ENCODE measurements at regions not wholly inside any gene's neighbourhood (a gene's known extent, or its start where the extent isn't known, plus 50 kb on each side); places are given as distances from the start of the nearest gene placed in this dataset.

DNA sequence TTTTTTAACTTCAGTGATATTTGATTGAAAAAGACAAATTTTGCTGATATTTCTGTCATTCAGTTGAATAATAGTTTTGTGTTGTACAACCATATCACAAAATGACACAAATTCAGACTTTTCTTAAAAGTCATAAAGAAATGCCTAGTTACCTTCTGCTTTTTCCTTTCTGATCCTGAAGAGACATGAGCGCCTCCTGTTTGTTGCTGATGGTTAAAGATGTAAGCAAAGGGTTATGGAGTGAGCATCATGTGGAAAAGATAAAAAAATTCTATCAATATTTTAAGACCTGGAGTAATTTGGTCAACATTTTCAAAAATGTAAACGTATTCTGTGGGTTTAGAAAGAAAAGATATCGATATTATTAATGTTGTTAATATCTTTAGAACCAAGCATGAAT lies 669.9 kb upstream of the NR3C2 start:
- Histone ChIP-seq H3K36me3 (ENCODE audit: insufficient read depth, low read length) (no peaks in the 10 kb centered on the region), H2AFZ (ENCODE audit: low read depth, low read length) (no peak overlapping the region), H4K20me1 (ENCODE audit: insufficient read depth, low read length) (no peaks in the 10 kb centered on the region), H3K9me3 (ENCODE audit: insufficient read depth, low read length, severe bottlenecking) (no peaks in the 10 kb centered on the region), H3K4me3 (ENCODE audit: low read depth in 1 of 2, low read length in 2 of 2) (no peak overlapping the region), H3K27me3 (ENCODE audit: insufficient read depth, low read length, poor library complexity) (no peaks in the 10 kb centered on the region), H3K79me2 (ENCODE audit: insufficient read depth, low read length) (no peaks in the 10 kb centered on the region), H3K4me2 (ENCODE audit: insufficient read depth, low read length) (no peak overlapping the region), H3K9ac (ENCODE audit: low read depth, low read length) (no peak overlapping the region), H3K4me1 (ENCODE audit: insufficient read depth, low read length) (no peaks in the 10 kb centered on the region), H3K27ac (ENCODE audit: low read length) (no peak overlapping the region)
- TF ChIP-seq, protein P1, sequence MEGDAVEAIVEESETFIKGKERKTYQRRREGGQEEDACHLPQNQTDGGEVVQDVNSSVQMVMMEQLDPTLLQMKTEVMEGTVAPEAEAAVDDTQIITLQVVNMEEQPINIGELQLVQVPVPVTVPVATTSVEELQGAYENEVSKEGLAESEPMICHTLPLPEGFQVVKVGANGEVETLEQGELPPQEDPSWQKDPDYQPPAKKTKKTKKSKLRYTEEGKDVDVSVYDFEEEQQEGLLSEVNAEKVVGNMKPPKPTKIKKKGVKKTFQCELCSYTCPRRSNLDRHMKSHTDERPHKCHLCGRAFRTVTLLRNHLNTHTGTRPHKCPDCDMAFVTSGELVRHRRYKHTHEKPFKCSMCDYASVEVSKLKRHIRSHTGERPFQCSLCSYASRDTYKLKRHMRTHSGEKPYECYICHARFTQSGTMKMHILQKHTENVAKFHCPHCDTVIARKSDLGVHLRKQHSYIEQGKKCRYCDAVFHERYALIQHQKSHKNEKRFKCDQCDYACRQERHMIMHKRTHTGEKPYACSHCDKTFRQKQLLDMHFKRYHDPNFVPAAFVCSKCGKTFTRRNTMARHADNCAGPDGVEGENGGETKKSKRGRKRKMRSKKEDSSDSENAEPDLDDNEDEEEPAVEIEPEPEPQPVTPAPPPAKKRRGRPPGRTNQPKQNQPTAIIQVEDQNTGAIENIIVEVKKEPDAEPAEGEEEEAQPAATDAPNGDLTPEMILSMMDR (IDR thresholded peaks at IDR 0.05; ENCODE audit: borderline replicate concordance, extremely low read depth, low read length, poor library complexity, severe bottlenecking), result no peak
- no peak for TF ChIP-seq EZH2 (IDR thresholded peaks at IDR 0.05; ENCODE audit: borderline replicate concordance, low read depth, low read length, severe bottlenecking)
- no peak for DNase-seq
- ATAC-seq (ENCODE audit: insufficient read depth, low read depth), result no peak

DNA sequence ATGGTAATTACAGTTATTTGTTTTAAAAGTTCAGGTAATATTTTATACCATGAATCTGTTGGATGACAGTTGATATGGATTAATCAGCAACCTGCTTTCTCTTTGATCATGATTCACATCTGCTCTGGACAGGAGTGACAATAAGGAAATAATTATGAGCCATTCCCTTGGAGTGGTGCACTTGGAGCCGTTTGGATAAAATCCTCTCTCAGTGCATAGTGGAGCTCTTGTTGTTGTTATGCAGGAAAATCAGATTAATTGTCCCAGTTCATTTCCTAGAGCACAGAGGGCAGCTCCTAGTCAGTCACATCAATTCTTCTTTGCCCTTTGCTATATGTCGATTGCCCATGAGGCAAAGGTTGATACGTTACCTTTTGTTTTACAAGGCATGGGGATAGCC lies 668.3 kb upstream of the NR3C2 start:
- H3K9me3 ChIP-seq (ENCODE audit: insufficient read depth, low read length, severe bottlenecking), result no peaks in the 10 kb centered on the region
- no peak overlapping the region for H3K4me3 ChIP-seq (ENCODE audit: low read depth in 1 of 2, low read length in 2 of 2)
- no peaks in the 10 kb centered on the region for H3K27me3 ChIP-seq (ENCODE audit: insufficient read depth, low read length, poor library complexity)
- H3K36me3 ChIP-seq (ENCODE audit: insufficient read depth, low read length), result no peaks in the 10 kb centered on the region
- no peak overlapping the region for H2AFZ ChIP-seq (ENCODE audit: low read depth, low read length)
- H3K27ac ChIP-seq (ENCODE audit: low read length), result no peak overlapping the region
- ATAC-seq (ENCODE audit: insufficient read depth, low read depth) (no peak), DNase-seq (no peak)
- no peaks in the 10 kb centered on the region for H3K79me2 ChIP-seq (ENCODE audit: insufficient read depth, low read length)
- TF ChIP-seq, protein P1 (IDR thresholded peaks at IDR 0.05; ENCODE audit: borderline replicate concordance, extremely low read depth, low read length, poor library complexity, severe bottlenecking), result no peak
- TF ChIP-seq EZH2 (IDR thresholded peaks at IDR 0.05; ENCODE audit: borderline replicate concordance, low read depth, low read length, severe bottlenecking), result no peak
- no peak overlapping the region for H3K9ac ChIP-seq (ENCODE audit: low read depth, low read length)
- no peaks in the 10 kb centered on the region for H3K4me1 ChIP-seq (ENCODE audit: insufficient read depth, low read length)
- H3K4me2 ChIP-seq (ENCODE audit: insufficient read depth, low read length), result no peak overlapping the region
- H4K20me1 ChIP-seq (ENCODE audit: insufficient read depth, low read length), result no peaks in the 10 kb centered on the region

DNA sequence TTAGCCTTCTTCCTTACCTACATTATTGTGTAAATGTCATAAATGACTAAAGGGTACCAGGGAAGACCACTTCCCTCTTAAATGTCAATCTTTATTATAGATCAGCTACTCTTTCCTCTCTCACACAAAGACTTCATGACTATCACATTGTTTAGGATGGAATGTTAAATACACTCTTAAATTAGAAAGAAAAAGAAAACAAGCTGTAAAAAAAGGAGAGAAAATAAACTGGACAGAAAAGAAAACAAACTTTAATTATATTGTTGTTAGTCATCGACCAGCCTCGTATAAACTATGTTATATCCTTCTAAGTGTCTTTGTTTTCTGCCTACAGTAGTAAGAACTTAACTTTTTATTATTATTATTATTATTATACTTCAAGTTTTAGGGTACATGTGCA lies 666.4 kb upstream of the NR3C2 start:
- ATAC-seq (ENCODE audit: insufficient read depth, low read depth) (no peak), DNase-seq (no peak)
- no peak for TF ChIP-seq EZH2 (IDR thresholded peaks at IDR 0.05; ENCODE audit: borderline replicate concordance, low read depth, low read length, severe bottlenecking)
- TF ChIP-seq, protein P1 (IDR thresholded peaks at IDR 0.05; ENCODE audit: borderline replicate concordance, extremely low read depth, low read length, poor library complexity, severe bottlenecking), result no peak

DNA sequence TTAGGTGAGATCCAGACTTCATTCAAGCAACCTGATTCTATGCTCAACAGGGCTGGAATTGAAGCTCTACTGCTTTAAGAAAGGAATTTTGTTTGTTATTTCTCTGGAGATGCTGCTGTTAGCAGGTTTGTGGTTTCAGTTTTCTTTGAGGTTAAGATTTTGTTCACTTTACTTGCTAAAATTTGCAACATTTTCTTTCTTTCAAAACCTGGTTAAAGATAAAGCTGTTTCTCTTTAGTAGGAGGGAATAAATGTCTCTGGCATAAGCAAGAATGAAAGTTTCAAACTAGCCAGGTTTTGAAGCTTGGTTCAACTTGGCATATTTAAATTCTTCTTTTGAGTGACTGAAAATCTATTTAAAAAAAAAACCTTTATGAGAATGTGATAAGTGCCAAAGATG lies 660.6 kb upstream of the NR3C2 start:
- no peaks in the 10 kb centered on the region for H3K4me1 ChIP-seq (ENCODE audit: insufficient read depth, low read length)
- H3K4me3 ChIP-seq (ENCODE audit: low read depth in 1 of 2, low read length in 2 of 2), result no peak overlapping the region
- TF ChIP-seq EZH2 (IDR thresholded peaks at IDR 0.05; ENCODE audit: borderline replicate concordance, low read depth, low read length, severe bottlenecking), result no peak
- TF ChIP-seq, protein P1 (IDR thresholded peaks at IDR 0.05; ENCODE audit: borderline replicate concordance, extremely low read depth, low read length, poor library complexity, severe bottlenecking), result no peak
- no peaks in the 10 kb centered on the region for H3K36me3 ChIP-seq (ENCODE audit: insufficient read depth, low read length)
- no peaks in the 10 kb centered on the region for H4K20me1 ChIP-seq (ENCODE audit: insufficient read depth, low read length)
- no peaks in the 10 kb centered on the region for H3K27me3 ChIP-seq (ENCODE audit: insufficient read depth, low read length, poor library complexity)
- no peak overlapping the region for H2AFZ ChIP-seq (ENCODE audit: low read depth, low read length)
- H3K9me3 ChIP-seq (ENCODE audit: insufficient read depth, low read length, severe bottlenecking), result no peaks in the 10 kb centered on the region
- no peak overlapping the region for H3K9ac ChIP-seq (ENCODE audit: low read depth, low read length)
- H3K79me2 ChIP-seq (ENCODE audit: insufficient read depth, low read length), result no peaks in the 10 kb centered on the region
- DNase-seq (no peak), ATAC-seq (ENCODE audit: insufficient read depth, low read depth) (no peak)
- no peak overlapping the region for H3K27ac ChIP-seq (ENCODE audit: low read length)
- H3K4me2 ChIP-seq (ENCODE audit: insufficient read depth, low read length), result no peak overlapping the region

More for the DNA sequence above, 666.4 kb upstream of the NR3C2 start:
- H3K27me3 ChIP-seq (ENCODE audit: insufficient read depth, low read length, poor library complexity), result no peaks in the 10 kb centered on the region
- H3K4me1 ChIP-seq (ENCODE audit: insufficient read depth, low read length), result no peaks in the 10 kb centered on the region
- H3K9me3 ChIP-seq (ENCODE audit: insufficient read depth, low read length, severe bottlenecking), result no peaks in the 10 kb centered on the region
- H3K36me3 ChIP-seq (ENCODE audit: insufficient read depth, low read length), result no peaks in the 10 kb centered on the region
- H3K4me2 ChIP-seq (ENCODE audit: insufficient read depth, low read length), result no peak overlapping the region
- H3K4me3 ChIP-seq (ENCODE audit: low read depth in 1 of 2, low read length in 2 of 2), result no peak overlapping the region
- H4K20me1 ChIP-seq (ENCODE audit: insufficient read depth, low read length), result no peaks in the 10 kb centered on the region
- H3K9ac ChIP-seq (ENCODE audit: low read depth, low read length), result no peak overlapping the region
- no peak overlapping the region for H2AFZ ChIP-seq (ENCODE audit: low read depth, low read length)
- no peaks in the 10 kb centered on the region for H3K79me2 ChIP-seq (ENCODE audit: insufficient read depth, low read length)
- no peak overlapping the region for H3K27ac ChIP-seq (ENCODE audit: low read length)
